ENCODE measurements at regions not wholly inside any gene's neighbourhood (a gene's known extent, or its start where the extent isn't known, plus 50 kb on each side); places are given as distances from the start of the nearest gene placed in this dataset.
"Not testable (repeated sequence)": the region's sequence is repeated elsewhere in the genome, so short reads cannot be mapped to it uniquely, and the experiment has no call there.

GRCh38 chr6:98047871-98048270 lies 764.9 kb upstream of the MMS22L start:
- Histone ChIP-seq H3K27ac (ENCODE audit: low read length) (no peak overlapping the region), H3K27me3 (ENCODE audit: control insufficient read depth, insufficient read depth, low read length) (no peaks in the 10 kb centered on the region), H3K4me1 (ENCODE audit: control insufficient read depth, insufficient read depth, low read length) (no peaks in the 10 kb centered on the region), H3K36me3 (ENCODE audit: control insufficient read depth, insufficient read depth, low read length) (no peaks in the 10 kb centered on the region), H3K4me3 (ENCODE audit: low read length) (no peak overlapping the region), H3K9me3 (ENCODE audit: control insufficient read depth, insufficient read depth, low read length) (no peaks in the 10 kb centered on the region)
- TF ChIP-seq, protein P1, sequence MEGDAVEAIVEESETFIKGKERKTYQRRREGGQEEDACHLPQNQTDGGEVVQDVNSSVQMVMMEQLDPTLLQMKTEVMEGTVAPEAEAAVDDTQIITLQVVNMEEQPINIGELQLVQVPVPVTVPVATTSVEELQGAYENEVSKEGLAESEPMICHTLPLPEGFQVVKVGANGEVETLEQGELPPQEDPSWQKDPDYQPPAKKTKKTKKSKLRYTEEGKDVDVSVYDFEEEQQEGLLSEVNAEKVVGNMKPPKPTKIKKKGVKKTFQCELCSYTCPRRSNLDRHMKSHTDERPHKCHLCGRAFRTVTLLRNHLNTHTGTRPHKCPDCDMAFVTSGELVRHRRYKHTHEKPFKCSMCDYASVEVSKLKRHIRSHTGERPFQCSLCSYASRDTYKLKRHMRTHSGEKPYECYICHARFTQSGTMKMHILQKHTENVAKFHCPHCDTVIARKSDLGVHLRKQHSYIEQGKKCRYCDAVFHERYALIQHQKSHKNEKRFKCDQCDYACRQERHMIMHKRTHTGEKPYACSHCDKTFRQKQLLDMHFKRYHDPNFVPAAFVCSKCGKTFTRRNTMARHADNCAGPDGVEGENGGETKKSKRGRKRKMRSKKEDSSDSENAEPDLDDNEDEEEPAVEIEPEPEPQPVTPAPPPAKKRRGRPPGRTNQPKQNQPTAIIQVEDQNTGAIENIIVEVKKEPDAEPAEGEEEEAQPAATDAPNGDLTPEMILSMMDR (IDR thresholded peaks at IDR 0.05) = no peak
- 81% methylated on average over 2 of the region's 3 CpGs for WGBS (ENCODE audit: insufficient coverage)
- Mint-ChIP-seq H3K9me3 (no peaks in the 10 kb centered on the region), H3K4me1 (no peaks in the 10 kb centered on the region), H3K36me3 (no peaks in the 10 kb centered on the region), H3K27ac (no peak overlapping the region), H3K27me3 (ENCODE audit: low read depth in 2 of 2) (no peaks in the 10 kb centered on the region), H3K4me3 (no peak overlapping the region)
- intact Hi-C loops (cut with micrococcal nuclease) = no loop called here
- no peak for DNase-seq
- no peak for ATAC-seq

DNA sequence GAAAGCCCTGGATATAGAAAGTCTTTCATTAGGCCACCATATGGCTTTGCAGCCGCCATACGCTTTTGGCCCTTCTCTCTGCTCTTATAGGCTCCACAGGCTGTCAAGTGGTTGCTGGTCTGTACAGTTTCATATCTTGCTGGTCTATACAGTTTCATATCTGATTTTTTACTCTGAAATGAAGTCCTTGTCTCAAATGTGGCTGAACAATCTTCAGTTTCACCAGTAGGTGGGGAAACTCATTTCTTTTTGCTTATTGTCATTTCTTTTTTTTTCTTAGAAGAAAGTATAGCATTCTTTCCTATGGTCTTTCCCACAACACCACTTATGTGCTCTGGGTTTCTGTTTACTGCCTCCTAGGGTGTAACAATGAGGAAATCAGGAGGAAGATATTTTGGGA lies 771.4 kb upstream of the MMS22L start:
- ATAC-seq = no peak
- intact Hi-C loops (cut with micrococcal nuclease) = no loop called here
- DNase-seq = no peak
- H3K36me3 ChIP-seq (ENCODE audit: control insufficient read depth, insufficient read depth, low read length) = no peaks in the 10 kb centered on the region
- no peaks in the 10 kb centered on the region for H3K4me1 Mint-ChIP-seq
- no peak overlapping the region for H3K4me3 ChIP-seq (ENCODE audit: low read length)
- H3K27ac Mint-ChIP-seq = no peak overlapping the region
- H3K27me3 ChIP-seq (ENCODE audit: control insufficient read depth, insufficient read depth, low read length) = no peaks in the 10 kb centered on the region
- TF ChIP-seq, protein P1 (IDR thresholded peaks at IDR 0.05) = no peak
- WGBS (ENCODE audit: insufficient coverage) = 97% methylated on average over 2 of the region's 2 CpGs
- H3K36me3 Mint-ChIP-seq = no peaks in the 10 kb centered on the region
- H3K4me3 Mint-ChIP-seq = no peak overlapping the region
- no peaks in the 10 kb centered on the region for H3K9me3 ChIP-seq (ENCODE audit: control insufficient read depth, insufficient read depth, low read length)
- H3K27ac ChIP-seq (ENCODE audit: low read length) = no peak overlapping the region
- no peaks in the 10 kb centered on the region for H3K27me3 Mint-ChIP-seq (ENCODE audit: low read depth in 2 of 2)
- no peaks in the 10 kb centered on the region for H3K4me1 ChIP-seq (ENCODE audit: control insufficient read depth, insufficient read depth, low read length)
- H3K9me3 Mint-ChIP-seq = peaks cover 3 to 5% of the 10 kb centered on the region in 2 donors

- TF ChIP-seq, protein P1 (IDR thresholded peaks at IDR 0.05) = no peak
- no peaks in the 10 kb centered on the region for H3K36me3 Mint-ChIP-seq
- ATAC-seq = no peak
- Histone ChIP-seq H3K36me3 (ENCODE audit: control insufficient read depth, insufficient read depth, low read length) (no peaks in the 10 kb centered on the region), H3K4me1 (ENCODE audit: control insufficient read depth, insufficient read depth, low read length) (no peaks in the 10 kb centered on the region), H3K27me3 (ENCODE audit: control insufficient read depth, insufficient read depth, low read length) (no peaks in the 10 kb centered on the region), H3K9me3 (ENCODE audit: control insufficient read depth, insufficient read depth, low read length) (no peaks in the 10 kb centered on the region), H3K4me3 (ENCODE audit: low read length) (no peak overlapping the region), H3K27ac (ENCODE audit: low read length) (no peak overlapping the region)
- no peaks in the 10 kb centered on the region for H3K4me1 Mint-ChIP-seq
- no peaks in the 10 kb centered on the region for H3K27me3 Mint-ChIP-seq (ENCODE audit: low read depth in 2 of 2)
- H3K27ac Mint-ChIP-seq = no peak overlapping the region
- no peak for DNase-seq
- 75% methylated on average over 5 of the region's 5 CpGs for WGBS (ENCODE audit: insufficient coverage)
- intact Hi-C loops (cut with micrococcal nuclease) = no loop called here
- H3K4me3 Mint-ChIP-seq = no peak overlapping the region
- peaks cover 3 to 5% of the 10 kb centered on the region in 2 donors for H3K9me3 Mint-ChIP-seq
Observed at GRCh38 chr6:98056955-98057354, 773.9 kb upstream of the MMS22L start.

DNA sequence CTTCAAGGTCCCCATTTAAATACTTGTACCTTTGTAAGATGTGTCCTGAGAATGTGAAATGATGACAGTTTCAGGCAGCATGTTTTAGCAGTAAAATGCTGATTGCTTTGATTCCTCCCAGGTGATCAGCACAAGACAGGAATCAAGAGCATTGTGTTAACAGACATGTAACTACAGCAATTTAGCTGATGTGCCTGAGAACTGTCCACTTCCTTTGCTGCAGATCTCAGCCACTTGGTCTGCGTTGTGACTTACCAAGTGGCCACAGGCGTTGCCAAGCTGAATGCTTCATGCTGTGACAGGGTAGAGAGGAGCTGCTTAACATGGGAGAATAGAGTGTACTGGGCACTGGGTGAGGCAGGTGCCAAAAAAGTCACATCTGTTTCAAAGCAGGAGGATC lies 767.0 kb upstream of the POU3F2 start:
- Mint-ChIP-seq H3K4me1 (no peaks in the 10 kb centered on the region), H3K9me3 (peaks cover 8 to 13% of the 10 kb centered on the region in 2 donors), H3K4me3 (no peak overlapping the region), H3K27me3 (ENCODE audit: low read depth in 2 of 2) (no peaks in the 10 kb centered on the region), H3K36me3 (no peaks in the 10 kb centered on the region), H3K27ac (no peak overlapping the region)
- H3K27ac ChIP-seq (ENCODE audit: low read length) = no peak overlapping the region
- WGBS (ENCODE audit: insufficient coverage) = 70% methylated on average over 2 of the region's 2 CpGs
- no peaks in the 10 kb centered on the region for H3K36me3 ChIP-seq (ENCODE audit: control insufficient read depth, insufficient read depth, low read length)
- H3K4me1 ChIP-seq (ENCODE audit: control insufficient read depth, insufficient read depth, low read length) = no peaks in the 10 kb centered on the region
- H3K9me3 ChIP-seq (ENCODE audit: control insufficient read depth, insufficient read depth, low read length) = no peaks in the 10 kb centered on the region
- DNase-seq (no peak), ATAC-seq (no peak)
- H3K27me3 ChIP-seq (ENCODE audit: control insufficient read depth, insufficient read depth, low read length) = no peaks in the 10 kb centered on the region
- no peak overlapping the region for H3K4me3 ChIP-seq (ENCODE audit: low read length)
- TF ChIP-seq, protein P1 (IDR thresholded peaks at IDR 0.05) = no peak
- intact Hi-C loops (cut with micrococcal nuclease) = no loop called here

- H3K9me3 ChIP-seq (ENCODE audit: control insufficient read depth, insufficient read depth, low read length); H3K27me3 Mint-ChIP-seq (ENCODE audit: low read depth in 2 of 2); H3K4me3 Mint-ChIP-seq; ATAC-seq; H3K4me1 Mint-ChIP-seq; intact Hi-C loops (cut with micrococcal nuclease); H3K36me3 ChIP-seq (ENCODE audit: control insufficient read depth, insufficient read depth, low read length); H3K4me1 ChIP-seq (ENCODE audit: control insufficient read depth, insufficient read depth, low read length); H3K4me3 ChIP-seq (ENCODE audit: low read length); H3K27me3 ChIP-seq (ENCODE audit: control insufficient read depth, insufficient read depth, low read length); DNase-seq; H3K27ac Mint-ChIP-seq; H3K27ac ChIP-seq (ENCODE audit: low read length): not testable (repeated sequence)
- Mint-ChIP-seq H3K9me3 (peaks cover 19 to 23% of the 10 kb centered on the region in 2 donors), H3K36me3 (peaks cover 18% of the 10 kb centered on the region)
- WGBS (ENCODE audit: insufficient coverage) = 93% methylated on average over 8 of the region's 8 CpGs
Observed at GRCh38 chr6:98088537-98088936, 745.8 kb upstream of the POU3F2 start.

Measured in natural killer cell (primary cell).